OCI-LY7 (cell line): ENCODE measurements at regions not wholly inside any gene's neighbourhood (a gene's known extent, or its start where the extent isn't known, plus 50 kb on each side); places are given as distances from the start of the nearest gene placed in this dataset.

Experiments used
- BruUV-seq: library from RNA; stranded (reverse); fragments of 400-500 nt; replicated peaks from 2 replicates; lab custom pipeline; 2021; lab: Mats Ljungman, UMichigan
- CTCF ChIA-PET: fragments of 300-600 bp; sonication (Branson Sonifier 250); formaldehyde crosslinking; loops from one replicate; lab custom pipeline; 2022; ENCODE audit warnings: antibody characterized with exemption; ENCODE audit not compliant: unreplicated experiment; lab: Charles Lee
- POLR2A ChIA-PET: fragments of 300-600 bp; sonication (Branson Sonifier 250); formaldehyde crosslinking; loops from one replicate; lab custom pipeline; 2022; ENCODE audit warnings: antibody characterized with exemption; lab: Charles Lee
- DNase-seq: peaks from one replicate; pipeline ENCODE4 v3.0.0-alpha.2; 2015; ENCODE audit warnings: low spot score
- H2AFZ ChIP-seq: fragments of 200-600 bp; sonication (generic), shearing (Covaris generic); 2 replicates; pipeline ENCODE4 v1.6.1; 2014; ENCODE audit warnings: mild to moderate bottlenecking, antibody characterized with exemption, low read length, moderate library complexity
- H3K27ac ChIP-seq: fragments of 200-600 bp; sonication (generic); 2 replicates; pipeline ENCODE4 v1.5.1; 2014; ENCODE audit warnings: mixed run types, low read depth, mild to moderate bottlenecking, moderate library complexity, low read length, inconsistent platforms; ENCODE audit not compliant: poor library complexity, severe bottlenecking
- H3K36me3 ChIP-seq: fragments of 200-600 bp; sonication (generic); 2 replicates; pipeline ENCODE4 v1.6.1; 2014; ENCODE audit warnings: mild to moderate bottlenecking, antibody characterized with exemption, low read length, moderate library complexity, mixed read lengths; ENCODE audit not compliant: insufficient read depth
- H3K4me1 ChIP-seq: fragments of 200-600 bp; sonication (generic); 2 replicates; pipeline ENCODE4 v1.5.1; 2014; ENCODE audit warnings: mild to moderate bottlenecking, low read length; ENCODE audit not compliant: insufficient read depth, poor library complexity, severe bottlenecking
- H3K4me2 ChIP-seq: fragments of 200-600 bp; sonication (generic); 2 replicates; pipeline ENCODE4 v1.6.1; 2014; ENCODE audit warnings: mild to moderate bottlenecking, low read length
- H3K4me3 ChIP-seq: fragments of 200-600 bp; sonication (generic); 2 replicates; pipeline ENCODE4 v1.5.1; 2014; ENCODE audit warnings: mild to moderate bottlenecking, low read depth, low read length; ENCODE audit not compliant: poor library complexity, severe bottlenecking
- H3K79me2 ChIP-seq: fragments of 200-600 bp; sonication (generic); 2 replicates; pipeline ENCODE4 v1.6.1; 2016; ENCODE audit warnings: low read depth, mild to moderate bottlenecking, low read length, moderate library complexity, mixed read lengths; ENCODE audit not compliant: insufficient read depth
- H3K9me2 ChIP-seq: fragments of 200-600 bp; sonication (generic); 2 replicates; pipeline ENCODE4 v1.6.1; 2016; ENCODE audit warnings: mild to moderate bottlenecking, low read length, mixed read lengths; ENCODE audit not compliant: insufficient read depth
- H3K9me3 ChIP-seq: fragments of 200-600 bp; sonication (generic); 2 replicates; pipeline ENCODE4 v1.6.1; 2014; ENCODE audit warnings: mild to moderate bottlenecking, mixed run types, low read length, mixed read lengths
- H4K20me1 ChIP-seq: fragments of 200-600 bp; sonication (generic); 2 replicates; pipeline ENCODE4 v1.6.1; 2014; ENCODE audit warnings: mild to moderate bottlenecking, antibody characterized with exemption, low read length, moderate library complexity, mixed read lengths; ENCODE audit not compliant: insufficient read depth
- CTCF ChIP-seq: fragments of 200-600 bp; sonication (generic); conservative IDR thresholded peaks from 2 replicates; pipeline ENCODE4 v1.5.1; 2014; ENCODE audit warnings: mild to moderate bottlenecking, antibody characterized with exemption, low read length, moderate library complexity, mixed read lengths
- EZH2phosphoT487 ChIP-seq: fragments of 200-600 bp; sonication (generic); IDR thresholded peaks from 2 replicates; pipeline ENCODE4 v1.6.1; 2018; ENCODE audit warnings: low read depth, borderline replicate concordance, mild to moderate bottlenecking, mixed run types, antibody characterized with exemption, low read length, moderate library complexity, mixed read lengths
- intact Hi-C: fragments of 100-400 bp; cut with micrococcal nuclease; formaldehyde crosslinking; loops from one replicate; pipeline ENCODE4 v1.10.0; 2022; ENCODE audit not compliant: unreplicated experiment

DNA sequence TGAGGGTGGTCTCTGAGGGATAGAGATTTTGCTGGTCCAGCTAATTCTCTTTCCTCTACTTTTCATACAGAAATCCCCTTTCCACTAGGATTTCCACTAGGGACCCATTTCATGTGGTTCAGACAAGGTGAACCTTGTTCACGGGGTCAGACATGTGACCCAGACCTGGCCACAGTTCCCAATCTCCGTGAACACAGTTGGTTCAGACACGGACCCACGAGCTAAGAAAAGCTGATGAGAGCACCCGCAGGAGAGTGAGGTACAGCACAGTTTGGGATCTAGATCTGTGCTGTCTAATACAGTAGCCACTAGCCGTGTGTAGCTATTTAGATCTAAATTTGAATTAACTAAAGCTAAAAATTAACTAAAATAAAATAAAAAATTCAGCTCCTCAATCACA is 88.1 kb downstream of the AXIN2 start:
- Histone ChIP-seq H3K9me3 (no peaks in the 10 kb centered on the region), H3K4me3 (no peak overlapping the region), H3K79me2 (no peaks in the 10 kb centered on the region), H3K27ac (no peak overlapping the region), H3K4me1 (no peaks in the 10 kb centered on the region), H2AFZ (no peak overlapping the region), H3K4me2 (no peak overlapping the region), H4K20me1 (no peaks in the 10 kb centered on the region), H3K36me3 (no peaks in the 10 kb centered on the region), H3K9me2 (no peaks in the 10 kb centered on the region)
- BruUV-seq = no TSS peak
- TF ChIP-seq CTCF (no peak), EZH2phosphoT487 (no peak)
- intact Hi-C loops = no loop called here
- CTCF ChIA-PET = no interaction called here
- POLR2A ChIA-PET = interaction anchor here (0.7 kb wide), 1 partner anchor 845 kb away, joined by 5 read pairs; no protein-coding TSS in a partner anchor
- DNase-seq = no peak

DNA sequence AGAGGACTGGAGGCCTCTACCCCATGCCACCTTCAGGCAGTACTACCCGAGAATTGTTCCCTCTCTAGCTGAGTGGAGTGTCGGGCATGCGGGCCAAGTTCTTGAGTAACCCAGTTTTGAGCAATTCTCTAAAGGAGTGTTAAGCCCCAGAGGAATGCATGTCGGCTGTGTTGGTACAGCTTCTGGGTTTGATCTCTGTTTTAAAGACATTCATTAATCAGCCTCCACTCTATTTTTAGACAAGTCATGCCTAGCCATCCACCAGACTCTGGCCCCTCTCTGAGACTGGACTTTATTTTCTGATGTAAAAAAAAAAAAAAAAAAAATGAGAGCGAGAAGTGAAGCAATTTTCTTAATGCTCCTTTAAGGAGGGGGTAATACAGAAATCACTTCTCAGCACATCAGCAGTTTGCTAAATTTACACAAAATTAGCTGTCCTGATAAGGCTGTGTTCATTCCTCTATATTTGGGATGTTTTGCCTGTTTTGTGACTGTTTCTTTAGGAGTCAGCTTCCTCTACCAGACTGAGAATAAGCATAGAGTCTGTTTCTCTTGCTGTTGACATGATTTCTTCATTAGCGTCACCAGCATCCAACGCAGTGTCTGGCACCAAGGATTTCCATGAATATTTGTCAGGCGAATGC is 88.7 kb downstream of the AXIN2 start:
- POLR2A ChIA-PET = interaction anchor here (0.7 kb wide), 1 partner anchor 844 kb away, joined by 5 read pairs; no protein-coding TSS in a partner anchor
- DNase-seq = no peak
- no TSS peak for BruUV-seq
- H3K4me2 ChIP-seq = no peak overlapping the region
- CTCF ChIA-PET = no interaction called here
- no peaks in the 10 kb centered on the region for H4K20me1 ChIP-seq
- H3K4me1 ChIP-seq = no peaks in the 10 kb centered on the region
- H3K9me2 ChIP-seq = no peaks in the 10 kb centered on the region
- intact Hi-C loops = no loop called here
- TF ChIP-seq CTCF (no peak), EZH2phosphoT487 (no peak)
- H3K79me2 ChIP-seq = no peaks in the 10 kb centered on the region
- H3K27ac ChIP-seq = no peak overlapping the region
- H3K9me3 ChIP-seq = no peaks in the 10 kb centered on the region
- no peaks in the 10 kb centered on the region for H3K36me3 ChIP-seq
- no peak overlapping the region for H3K4me3 ChIP-seq
- H2AFZ ChIP-seq = no peak overlapping the region

- ChIA-PET CTCF (no interaction called here), POLR2A (no interaction called here)
- Histone ChIP-seq H3K9me3 (no peaks in the 10 kb centered on the region), H2AFZ (no peak overlapping the region), H3K9me2 (no peaks in the 10 kb centered on the region), H3K4me3 (no peak overlapping the region), H3K36me3 (no peaks in the 10 kb centered on the region), H3K79me2 (no peaks in the 10 kb centered on the region), H4K20me1 (no peaks in the 10 kb centered on the region), H3K27ac (no peak overlapping the region), H3K4me1 (no peaks in the 10 kb centered on the region), H3K4me2 (no peak overlapping the region)
- BruUV-seq = no TSS peak
- intact Hi-C loops = no loop called here
- TF ChIP-seq CTCF (no peak), EZH2phosphoT487 (no peak)
- no peak for DNase-seq
Observed at GRCh38 chr17:65470783-65471182, 90.7 kb downstream of the AXIN2 start.
